K562 (cell line): ENCODE measurements at regions not wholly inside any gene's neighbourhood (a gene's known extent, or its start where the extent isn't known, plus 50 kb on each side); places are given as distances from the start of the nearest gene placed in this dataset.

Experiments
- ATAC-seq: fragments of 200-7000 bp; cut with Tn5 transposase; 3 replicates; pipeline ENCODE4 v1.9.1; 2020; ENCODE audit warnings: moderate library complexity
- BruUV-seq: library from RNA; stranded (reverse); fragments of 400-500 nt; replicated peaks from 2 replicates; lab custom pipeline; 2021; lab: Mats Ljungman, UMichigan
- CTCF ChIA-PET: fragments of 300-600 bp; formaldehyde crosslinking; extraction: SDS; loops from one replicate; lab custom pipeline; 2021; ENCODE audit warnings: low intra/inter-chr PET ratio; lab: Yijun Ruan, JAX
- POLR2A ChIA-PET: fragments of 300-600, 350-650 bp; sonication (Branson Sonifier 250); formaldehyde crosslinking; extraction: SDS; loops from one replicate; lab custom pipeline; 2021; ENCODE audit warnings: antibody characterized with exemption, inconsistent platforms; lab: Yijun Ruan, JAX
- DNase-seq, 4 experiments: peaks; one replicate each; pipeline versions ENCODE4 v3.0.0 to v3.0.0-alpha.2; 2011 to 2018; ENCODE audit warnings: low spot score in 3 of 4, mixed read lengths in 3 of 4; ENCODE audit errors: extremely low read depth in 1 of 4
- FAIRE-seq: peaks from 2 replicates; lab custom pipeline; 2011; peaks lifted over from hg19 to GRCh38; lab: Jason Lieb, UNC
- H2AFZ ChIP-seq: 2 replicates; pipeline ENCODE4 v1.6.0; 2011; ENCODE audit warnings: low read depth, low read length, control low read depth, inconsistent platforms
- H3K27ac ChIP-seq: fragments of 200-600 bp; 3 replicates; pipeline ENCODE4 v1.8.0; 2011; ENCODE audit warnings: low read depth, mild to moderate bottlenecking, control low read depth, inconsistent platforms, low read length, moderate library complexity, mixed read lengths; ENCODE audit errors: extremely low read depth
- H3K27me3 ChIP-seq, 2 experiments: fragments of 300-600 bp in 1 of 2; 2 replicates in 1 of 2; 3 replicates in 1 of 2; pipeline versions ENCODE4 v1.6.0 to v1.8.0; 2011; ENCODE audit warnings: inconsistent platforms in 2 of 2, low read length in 2 of 2, mild to moderate bottlenecking in 1 of 2, mixed read lengths in 1 of 2, moderate library complexity in 1 of 2; ENCODE audit not compliant: control insufficient read depth in 2 of 2, insufficient read depth in 2 of 2
- H3K36me3 ChIP-seq: fragments of 300-600 bp; 3 replicates; pipeline ENCODE4 v1.8.0; 2011; ENCODE audit warnings: mild to moderate bottlenecking, low read length, inconsistent platforms; ENCODE audit not compliant: control insufficient read depth, insufficient read depth
- H3K4me1 ChIP-seq, 2 experiments: fragments of 200-600 bp in 1 of 2; replicated peaks in 1 of 2; 2 replicates in 1 of 2; 3 replicates in 1 of 2; pipeline versions ENCODE4 v1.5.1 to v1.8.0; 2011; ENCODE audit warnings: inconsistent platforms in 2 of 2, low read length in 2 of 2, mild to moderate bottlenecking in 1 of 2, mixed read lengths in 1 of 2, moderate library complexity in 1 of 2; ENCODE audit not compliant: control insufficient read depth in 2 of 2, insufficient read depth in 2 of 2
- H3K4me2 ChIP-seq: 2 replicates; pipeline ENCODE4 v1.6.1; 2011; ENCODE audit warnings: low read length, control low read depth, inconsistent platforms, mixed read lengths; ENCODE audit not compliant: insufficient read depth
- H3K4me3 ChIP-seq: fragments of 200-600 bp; sonication (generic), shearing (Covaris generic); 2 replicates; pipeline ENCODE4 v1.5.1; 2016; ENCODE audit warnings: control low read depth, inconsistent platforms
- H3K79me2 ChIP-seq: fragments of 200-600 bp; 3 replicates; pipeline ENCODE4 v1.8.0; 2011; ENCODE audit warnings: low read length, inconsistent platforms; ENCODE audit not compliant: control insufficient read depth, insufficient read depth
- H3K9ac ChIP-seq, 2 experiments: 2 replicates each; pipeline versions ENCODE4 v1.6.0 to v1.6.1; 2011; ENCODE audit warnings: low read depth in 2 of 2, low read length in 2 of 2, control low read depth in 1 of 2, inconsistent platforms in 1 of 2, mild to moderate bottlenecking in 1 of 2, mixed read lengths in 1 of 2; ENCODE audit not compliant: insufficient read depth in 1 of 2
- H3K9me1 ChIP-seq: one replicate; pipeline ENCODE4 v1.6.0; 2011; ENCODE audit warnings: inconsistent platforms, mild to moderate bottlenecking, low read length, moderate library complexity; ENCODE audit not compliant: control insufficient read depth, insufficient read depth
- H3K9me3 ChIP-seq: replicated peaks from 2 replicates; pipeline ENCODE4 v1.5.1; 2011; ENCODE audit warnings: low read depth, low read length, inconsistent platforms; ENCODE audit not compliant: control insufficient read depth, insufficient read depth
- H4K20me1 ChIP-seq: replicated peaks from 2 replicates; pipeline ENCODE4 v1.6.1; 2011; ENCODE audit warnings: low read length, inconsistent platforms, mixed read lengths; ENCODE audit not compliant: control insufficient read depth, insufficient read depth
- MAFK ChIP-seq: IDR thresholded peaks from 2 replicates; pipeline ENCODE4 v1.6.1; 2011; ENCODE audit warnings: low read length, improper control_type of control experiment
- PTRF ChIP-seq: fragments of 450-650 bp; IDR thresholded peaks from 2 replicates; pipeline ENCODE4 v1.6.1; 2016; ENCODE audit warnings: mild to moderate bottlenecking, missing genetic modification characterization, missing compliant biosample characterization
- RBBP5 ChIP-seq: fragments of 200-600 bp; sonication (generic); IDR thresholded peaks from 2 replicates; pipeline ENCODE4 v1.6.1; 2012; ENCODE audit warnings: borderline replicate concordance, mild to moderate bottlenecking, low read length, control low read depth, inconsistent platforms; ENCODE audit not compliant: insufficient read depth, poor library complexity, severe bottlenecking
- ZNF316 ChIP-seq: fragments of 450-650 bp; IDR thresholded peaks from 2 replicates; pipeline ENCODE4 v1.6.1; 2016
- WGBS: fragments of 100-300 bp; shearing (Covaris generic); methylation state at CpG from one replicate; pipeline ENCODE4 v1.1.6; 2016; ENCODE audit warnings: low coverage, mixed read lengths; ENCODE audit not compliant: insufficient coverage; ENCODE audit errors: missing lambda C conversion rate; 5-methylcytosine and 5-hydroxymethylcytosine counted together
- in situ Hi-C: fragments of 300-500 bp; cut with MboI; formaldehyde crosslinking; loops from 4 replicates; pipeline ENCODE4 v1.15.0; 2018; ENCODE audit warnings: inconsistent platforms, mixed read lengths
- intact Hi-C: fragments of 100-400 bp; cut with micrococcal nuclease; formaldehyde crosslinking; loops from 2 replicates; pipeline ENCODE4 v1.14.2; 2022
- TF ChIP-seq, protein P1 (sequence below): fragments of 450-650 bp; conservative IDR thresholded peaks from 2 replicates; pipeline ENCODE4 v1.6.1; 2016; ENCODE audit warnings: missing genetic modification characterization, low read depth, mild to moderate bottlenecking, control low read depth, missing compliant biosample characterization

DNA sequence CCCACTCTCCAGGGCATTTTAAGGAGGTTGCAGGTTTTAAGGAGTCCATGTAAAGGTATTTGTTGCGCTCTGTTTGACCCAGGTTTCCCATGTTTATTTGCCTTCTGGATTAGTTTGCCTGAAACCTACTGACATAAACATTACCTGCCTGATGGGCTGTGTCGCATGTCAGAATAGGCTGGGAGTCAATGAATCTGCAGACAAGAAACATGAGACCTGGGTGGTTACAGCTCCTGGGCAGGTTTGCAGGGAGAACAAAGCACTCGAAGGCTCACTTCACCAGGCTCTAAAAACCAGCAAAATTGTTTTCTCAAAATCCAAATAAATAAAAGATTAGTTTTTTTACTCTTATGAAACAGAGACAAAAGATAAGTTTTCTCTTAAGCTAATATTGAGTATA, 114.4 kb upstream of the SERTM1 start:
- Histone ChIP-seq H3K4me1 (no peaks in the 10 kb centered on the region), H2AFZ (no peak overlapping the region), H4K20me1 (no peaks in the 10 kb centered on the region), H3K36me3 (no peaks in the 10 kb centered on the region), H3K27ac (no peak overlapping the region), H3K4me3 (no peak overlapping the region), H3K79me2 (no peaks in the 10 kb centered on the region), H3K9me3 (no peaks in the 10 kb centered on the region), H3K9ac (no peak overlapping the region), H3K9me1 (no peaks in the 10 kb centered on the region), H3K27me3 (no peaks in the 10 kb centered on the region), H3K4me2 (no peak overlapping the region)
- intact Hi-C loops (no loop called here), in situ Hi-C loops (no loop called here)
- no peak for TF ChIP-seq PTRF (tag)
- no peak for TF ChIP-seq RBBP5
- FAIRE-seq (no peak), DNase-seq (no peak), ATAC-seq (no peak)
- CTCF ChIA-PET: no interaction called here
- WGBS: 0% methylated on average over 3 of the region's 3 CpGs
- BruUV-seq: no TSS peak
- POLR2A ChIA-PET: no interaction called here

DNA sequence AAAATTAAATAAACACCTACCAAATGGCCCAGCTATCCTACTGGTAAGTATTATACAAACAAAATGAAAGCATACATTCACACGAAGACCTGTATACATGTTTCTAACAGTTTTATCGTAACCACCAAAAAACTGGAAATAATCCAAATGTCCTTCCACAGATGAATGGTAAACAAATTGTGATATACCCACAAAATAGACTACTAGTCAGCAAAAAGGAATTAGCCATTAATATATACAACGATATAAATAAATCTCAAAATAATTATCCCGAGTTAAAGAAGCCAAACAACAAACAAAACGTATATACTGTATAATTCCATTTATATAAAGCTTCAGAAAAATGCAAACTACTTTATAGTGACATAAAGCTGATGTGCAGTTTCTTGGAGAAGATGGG, 106.3 kb upstream of the SERTM1 start:
- DNase-seq (no peak), ATAC-seq (no peak), FAIRE-seq (no peak)
- Histone ChIP-seq H3K27me3 (no peaks in the 10 kb centered on the region), H3K9me1 (no peaks in the 10 kb centered on the region), H3K4me2 (no peak overlapping the region), H2AFZ (no peak overlapping the region), H3K4me3 (no peak overlapping the region), H3K27ac (no peak overlapping the region), H3K36me3 (no peaks in the 10 kb centered on the region), H4K20me1 (no peaks in the 10 kb centered on the region), H3K9me3 (no peaks in the 10 kb centered on the region), H3K79me2 (no peaks in the 10 kb centered on the region), H3K9ac (no peak overlapping the region), H3K4me1 (no peaks in the 10 kb centered on the region)
- BruUV-seq: no TSS peak
- in situ Hi-C loops: no loop called here
- CTCF ChIA-PET: no interaction called here
- TF ChIP-seq MAFK (0 out of 2 replicates have a peak, but pooled peaks have one; percentile 17), ZNF316 (peak; percentile 35; the same call in 1 of the 2 replicates)
- TF ChIP-seq, protein P1, sequence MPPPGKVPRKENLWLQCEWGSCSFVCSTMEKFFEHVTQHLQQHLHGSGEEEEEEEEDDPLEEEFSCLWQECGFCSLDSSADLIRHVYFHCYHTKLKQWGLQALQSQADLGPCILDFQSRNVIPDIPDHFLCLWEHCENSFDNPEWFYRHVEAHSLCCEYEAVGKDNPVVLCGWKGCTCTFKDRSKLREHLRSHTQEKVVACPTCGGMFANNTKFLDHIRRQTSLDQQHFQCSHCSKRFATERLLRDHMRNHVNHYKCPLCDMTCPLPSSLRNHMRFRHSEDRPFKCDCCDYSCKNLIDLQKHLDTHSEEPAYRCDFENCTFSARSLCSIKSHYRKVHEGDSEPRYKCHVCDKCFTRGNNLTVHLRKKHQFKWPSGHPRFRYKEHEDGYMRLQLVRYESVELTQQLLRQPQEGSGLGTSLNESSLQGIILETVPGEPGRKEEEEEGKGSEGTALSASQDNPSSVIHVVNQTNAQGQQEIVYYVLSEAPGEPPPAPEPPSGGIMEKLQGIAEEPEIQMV: no peak
- intact Hi-C loops: no loop called here
- POLR2A ChIA-PET: no interaction called here
- 0% methylated on average over 5 of the region's 5 CpGs for WGBS
